GM19372 (cell line): ENCODE measurements at regions not wholly inside any gene's neighbourhood (a gene's known extent, or its start where the extent isn't known, plus 50 kb on each side); places are given as distances from the start of the nearest gene placed in this dataset.
"Not testable (repeated sequence)": the region's sequence is repeated elsewhere in the genome, so short reads cannot be mapped to it uniquely, and the experiment has no call there.

Experiments
- ATAC-seq: cut with Tn5 transposase; IDR thresholded peaks from one replicate; pipeline ENCODE4 v1.9.1; 2021; ENCODE audit warnings: mild to moderate bottlenecking, low read depth, moderate library complexity; ENCODE audit not compliant: unreplicated experiment

DNA sequence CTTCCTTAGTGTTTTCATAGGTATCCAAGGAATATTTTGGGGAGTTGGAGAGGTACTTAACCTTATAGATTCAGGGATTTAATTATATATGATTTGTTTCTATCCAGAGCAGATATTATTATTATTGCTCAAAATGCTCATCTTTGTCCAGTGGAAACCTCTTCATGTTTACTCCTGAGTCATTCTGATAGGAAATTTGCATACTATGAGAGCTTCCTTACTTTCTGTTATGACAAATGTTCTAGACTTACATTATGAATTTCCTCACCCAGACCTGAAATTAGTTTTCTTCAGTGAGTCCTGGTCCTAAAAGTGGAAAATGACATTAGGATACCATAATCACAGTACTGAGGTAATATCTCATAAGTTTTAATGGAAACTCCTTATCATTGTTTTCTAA, 57.5 kb upstream of the PLPPR5 start:
- no peak for ATAC-seq

GRCh38 chr1:99069146-99069545, 64.5 kb upstream of the PLPPR5 start:
- no peak for ATAC-seq

DNA sequence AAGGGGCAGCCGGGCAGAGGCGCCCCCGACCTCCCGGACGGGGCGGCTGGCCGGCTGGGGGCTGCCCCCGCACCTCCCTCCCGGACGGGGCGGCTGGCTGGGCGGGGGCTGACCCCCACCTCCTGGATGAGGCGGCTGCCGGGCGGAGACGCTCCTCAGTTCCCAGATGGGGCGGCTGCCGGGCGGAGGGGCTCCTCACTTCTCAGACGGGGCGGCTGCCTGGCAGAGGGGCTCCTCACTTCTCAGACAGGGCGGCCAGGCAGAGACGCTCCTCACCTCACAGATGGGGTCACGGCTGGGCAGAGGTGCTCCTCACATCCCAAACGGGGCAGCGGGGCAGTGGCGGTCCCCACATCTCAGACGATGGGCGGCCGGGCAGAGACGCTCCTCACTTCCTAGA, 73.9 kb upstream of the PLPPR5 start:
- not testable (repeated sequence) for ATAC-seq

- no peak for ATAC-seq
These were observed 77.7 kb upstream of the PLPPR5 start for GRCh38 chr1:99082366-99082765.

DNA sequence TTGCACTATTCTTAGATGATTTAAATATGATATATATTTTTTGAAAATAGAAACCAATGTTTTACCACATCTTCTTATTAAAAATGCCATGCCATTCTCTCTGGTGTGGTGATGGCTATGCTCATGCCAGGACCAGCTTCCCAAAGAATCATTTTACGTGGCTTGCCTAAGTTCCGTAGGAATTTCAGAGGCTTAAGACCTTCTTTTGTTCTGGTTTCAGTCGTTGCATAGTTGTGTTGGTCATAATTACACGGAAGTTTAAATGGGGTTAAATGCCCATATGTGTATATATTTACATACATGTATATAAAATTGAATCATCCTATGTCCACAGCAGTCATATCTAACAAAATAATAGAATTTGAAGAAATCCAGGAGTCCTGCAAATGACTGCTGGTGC, 78.7 kb upstream of the PLPPR5 start:
- no peak for ATAC-seq

DNA sequence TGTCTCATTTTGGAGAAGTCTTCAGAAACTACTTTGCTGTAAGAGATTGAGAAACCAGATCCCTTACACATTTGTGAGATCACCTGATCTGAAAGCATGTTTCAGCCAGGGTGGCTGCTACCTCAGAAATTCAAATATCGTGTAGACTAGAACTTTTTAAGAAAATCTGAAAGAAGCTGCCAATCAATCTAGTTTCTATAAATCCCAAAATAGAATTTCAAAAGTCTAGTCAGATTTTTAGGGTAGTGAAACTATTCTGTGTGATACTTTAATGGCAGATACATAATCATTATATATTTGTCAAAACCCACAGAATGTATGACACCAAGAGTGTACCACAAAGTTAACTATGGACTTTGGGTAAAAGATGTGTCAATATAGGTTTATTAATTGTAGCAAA, 79.9 kb upstream of the PLPPR5 start:
- ATAC-seq: no peak

- ATAC-seq: no peak
These were observed 81.4 kb upstream of the PLPPR5 start for GRCh38 chr1:99086057-99086456.

DNA sequence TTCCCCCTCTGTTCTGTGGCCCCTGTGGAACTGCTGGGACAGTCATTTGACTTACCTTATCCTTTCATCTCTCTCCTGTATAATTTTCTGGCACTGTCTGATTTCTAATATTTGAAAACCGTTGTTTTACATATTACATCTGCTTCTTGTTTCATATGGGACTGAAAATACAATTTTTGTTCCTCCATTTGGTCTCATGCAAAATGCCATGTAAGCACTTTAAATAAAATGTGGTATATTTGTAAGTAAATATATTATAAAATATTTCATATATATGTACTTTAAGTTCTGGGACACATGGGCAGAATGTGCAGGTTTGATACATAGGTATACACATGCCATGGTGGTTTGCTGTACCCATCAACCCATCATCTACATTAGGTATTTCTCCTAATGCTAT, 93.9 kb upstream of the PLPPR5 start:
- ATAC-seq: no peak

DNA sequence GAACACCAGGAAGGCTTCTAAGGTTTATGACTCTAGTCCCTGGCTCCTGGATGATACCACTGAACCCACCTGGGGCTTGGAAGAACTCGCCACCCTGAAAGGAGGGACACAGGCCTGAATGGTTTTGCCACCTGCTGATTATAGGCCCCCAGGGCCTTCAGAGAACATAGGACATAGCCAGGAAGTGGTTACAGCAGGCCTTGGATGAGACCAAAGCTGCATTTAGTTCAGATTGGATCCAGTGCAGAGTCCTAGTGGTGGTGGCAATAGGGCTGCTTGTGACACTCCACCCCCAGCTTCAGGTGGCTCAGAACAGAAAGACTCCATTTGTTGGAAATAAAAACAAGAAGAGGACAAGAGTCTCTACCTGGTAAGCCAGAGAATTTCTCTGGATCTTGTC, 101.6 kb upstream of the PLPPR5 start:
- no peak for ATAC-seq

- ATAC-seq: no peak
These were observed 103.0 kb upstream of the PLPPR5 start for GRCh38 chr1:99107680-99108079.

DNA sequence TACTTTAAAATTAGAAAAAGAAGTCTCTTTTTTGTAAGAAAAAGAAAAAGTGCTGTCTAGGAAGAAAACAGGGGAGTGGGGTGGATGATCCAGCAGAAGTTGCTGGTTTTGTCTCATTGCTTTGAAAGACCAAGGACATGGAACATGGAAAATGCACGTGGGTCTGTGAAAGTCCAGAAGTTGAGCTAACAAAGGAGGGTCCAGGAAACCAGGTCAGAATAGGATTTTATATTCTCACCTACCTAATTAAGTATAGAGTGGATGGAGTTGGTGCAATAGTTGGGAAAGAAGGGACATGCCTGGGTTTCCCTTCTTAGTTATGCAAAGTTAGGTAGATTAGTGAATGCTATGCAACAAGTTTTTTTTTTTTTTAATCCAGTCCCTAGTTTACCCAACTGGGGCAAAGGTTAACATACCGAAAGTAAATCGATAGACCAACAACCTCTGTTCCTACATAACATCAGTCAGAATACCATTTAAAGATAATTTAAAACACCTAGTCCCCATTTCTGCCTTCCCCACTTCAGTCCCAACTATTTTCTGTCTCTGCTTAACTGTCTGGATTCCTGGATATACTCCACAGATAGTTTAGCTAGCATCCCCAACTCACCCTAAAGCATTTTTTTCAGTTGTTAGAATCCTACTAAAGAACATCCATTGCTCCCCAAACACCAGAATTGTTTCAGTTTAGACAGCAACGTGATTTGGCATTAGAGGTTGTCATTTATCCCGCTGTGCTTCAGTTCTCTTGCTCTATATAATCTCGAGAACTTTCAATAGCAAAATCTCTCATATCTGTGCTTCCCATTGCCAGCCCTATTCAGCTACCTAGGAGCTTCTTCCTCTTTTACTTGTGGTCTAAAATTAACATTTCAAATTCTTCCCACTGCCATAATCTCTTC, 105.7 kb upstream of the PLPPR5 start:
- no peak for ATAC-seq

DNA sequence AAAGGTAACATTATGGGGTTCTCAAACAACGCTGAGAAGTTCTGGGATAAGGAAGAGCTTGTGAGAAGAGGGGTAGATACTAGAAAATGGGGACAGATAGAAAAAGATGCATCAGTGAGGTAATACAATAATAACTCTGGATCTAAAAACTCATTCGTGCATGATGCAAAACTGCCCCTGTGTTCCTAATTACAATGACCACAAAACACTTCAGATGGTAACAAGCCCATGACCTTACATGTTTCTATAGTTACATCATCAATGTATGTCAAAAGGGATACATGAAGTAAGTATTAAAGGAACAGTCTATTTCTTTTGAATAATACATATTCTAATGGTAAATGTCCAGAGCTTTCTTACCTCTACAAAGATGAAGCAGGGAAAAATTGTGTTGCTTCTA, 110.6 kb upstream of the PLPPR5 start:
- ATAC-seq: no peak

DNA sequence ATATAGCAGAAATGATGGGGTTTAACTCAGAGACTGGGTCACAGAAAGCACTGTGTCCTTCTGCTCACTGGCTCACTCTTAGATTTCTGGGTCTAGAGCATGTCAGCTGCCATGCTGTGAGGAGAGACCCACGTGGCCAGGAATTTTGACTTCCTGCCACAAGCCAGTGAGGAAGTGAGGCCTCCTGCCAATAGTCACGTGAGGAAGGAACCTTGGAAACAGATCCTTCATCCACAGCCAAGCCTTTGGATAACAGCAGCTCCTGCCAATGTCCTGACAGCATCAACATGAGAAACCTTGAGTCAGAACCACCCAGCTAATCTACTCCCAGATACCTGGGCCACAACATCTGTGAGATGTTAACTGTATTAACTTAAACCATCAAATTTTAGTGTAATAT, 114.5 kb upstream of the PLPPR5 start:
- ATAC-seq: no peak

DNA sequence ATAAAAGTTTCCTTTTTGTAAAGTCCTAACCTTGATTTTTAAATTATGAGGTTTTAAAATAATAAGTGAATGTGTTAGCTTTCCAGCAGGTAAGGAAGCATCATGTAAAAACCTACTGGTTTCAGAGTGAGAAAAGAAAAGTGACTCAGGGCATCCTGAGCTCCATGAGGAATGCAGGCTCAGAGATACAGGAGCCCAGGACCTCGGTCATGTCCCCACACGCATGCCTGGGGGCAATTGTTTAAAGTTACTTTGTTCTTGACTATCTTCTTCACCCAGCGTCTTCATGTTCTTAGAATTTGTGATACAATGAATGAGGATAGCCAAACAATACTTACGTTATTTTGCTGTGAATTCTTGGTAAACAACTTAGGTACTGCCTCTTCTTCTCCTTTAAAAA, 117.4 kb upstream of the PLPPR5 start:
- no peak for ATAC-seq

DNA sequence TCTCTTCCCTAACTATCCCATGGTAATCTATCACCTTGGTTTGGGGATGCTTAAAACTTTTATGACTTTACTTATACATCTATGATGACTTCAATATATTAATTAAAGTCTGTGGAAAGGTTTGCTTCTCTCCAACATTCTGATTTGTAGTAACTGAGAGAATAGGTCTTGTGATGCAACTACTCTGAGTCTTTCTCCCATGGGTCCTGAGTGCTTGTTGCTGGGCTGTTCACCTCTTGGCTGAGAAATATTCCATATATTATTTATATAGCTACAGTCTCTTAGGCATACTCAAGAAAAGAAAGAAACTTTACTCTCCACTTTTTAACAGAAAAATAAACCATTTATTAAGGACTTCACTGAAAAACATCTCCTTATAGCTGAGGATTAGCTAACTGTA, 119.3 kb upstream of the PLPPR5 start:
- no peak for ATAC-seq

DNA sequence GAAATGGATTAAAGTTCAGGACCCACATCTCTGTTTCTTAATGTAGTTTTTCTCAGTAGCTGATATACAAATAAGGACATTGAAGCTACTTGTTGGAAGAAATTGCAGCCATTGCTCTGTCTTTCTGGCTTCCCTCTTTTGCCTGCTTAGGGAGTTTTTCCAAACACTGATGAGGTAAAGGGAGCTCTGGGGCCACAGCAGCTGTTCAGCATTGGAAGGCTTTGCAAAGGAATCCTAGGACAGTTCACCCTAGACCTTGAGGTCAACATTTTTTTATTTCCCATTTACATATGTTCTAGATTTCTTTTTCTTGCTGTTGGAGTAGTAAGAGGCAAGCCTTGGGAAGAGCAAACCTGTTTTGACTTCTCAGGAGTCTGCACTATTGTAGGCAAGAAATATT, 126.9 kb upstream of the PLPPR5 start:
- no peak for ATAC-seq

- no peak for ATAC-seq
These were observed 129.3 kb upstream of the PLPPR5 start for GRCh38 chr1:99133756-99134500.

DNA sequence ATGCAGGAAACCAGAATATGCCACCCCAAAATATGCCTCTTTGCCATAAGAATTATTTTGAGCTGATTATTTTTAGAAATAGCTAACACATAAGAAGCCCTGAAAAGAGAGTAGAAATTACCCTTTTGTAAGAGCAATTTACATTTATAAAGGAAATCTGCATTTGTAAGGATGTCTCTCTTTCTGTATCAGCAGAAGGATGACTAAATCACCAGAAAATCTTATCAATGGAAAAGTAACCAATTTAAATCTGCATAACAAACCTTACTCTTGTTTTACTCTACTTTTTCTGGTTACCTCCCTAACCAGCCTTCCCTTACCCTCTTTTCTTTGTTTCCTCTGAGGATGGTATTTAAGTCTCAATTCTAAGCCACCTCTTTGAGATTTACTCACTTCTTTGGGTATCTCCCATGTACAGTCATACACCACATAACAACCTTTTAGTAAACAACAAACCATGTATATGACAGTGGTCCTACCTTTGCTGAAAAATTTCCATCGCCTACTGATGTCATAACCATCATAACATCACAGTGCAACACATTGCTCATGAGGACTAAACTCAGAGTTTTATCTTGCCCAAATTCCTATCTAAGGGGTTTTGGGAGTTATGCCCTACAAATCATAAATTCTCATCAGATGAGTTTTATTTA, 126.6 kb upstream of the PLPPR4 start:
- no peak for ATAC-seq

DNA sequence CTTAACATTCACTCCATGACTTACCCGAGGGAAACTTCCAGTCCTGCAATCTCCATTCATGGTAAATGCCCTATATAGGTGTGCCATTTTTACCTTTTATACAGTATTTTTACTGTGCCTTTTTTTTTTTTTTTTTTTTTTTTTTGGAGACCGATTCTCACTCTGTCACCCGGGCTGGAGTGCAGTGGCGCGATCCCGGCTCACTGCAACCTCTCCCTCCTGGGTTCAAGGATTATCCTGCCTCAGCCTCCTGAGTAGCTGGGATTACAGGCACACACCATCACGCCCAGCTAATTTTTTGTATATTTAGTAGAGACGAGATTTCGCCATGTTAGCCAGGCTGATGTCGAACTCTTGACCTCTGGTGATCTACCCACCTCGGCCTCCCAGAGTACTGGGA, 124.4 kb upstream of the PLPPR4 start:
- no peak for ATAC-seq

DNA sequence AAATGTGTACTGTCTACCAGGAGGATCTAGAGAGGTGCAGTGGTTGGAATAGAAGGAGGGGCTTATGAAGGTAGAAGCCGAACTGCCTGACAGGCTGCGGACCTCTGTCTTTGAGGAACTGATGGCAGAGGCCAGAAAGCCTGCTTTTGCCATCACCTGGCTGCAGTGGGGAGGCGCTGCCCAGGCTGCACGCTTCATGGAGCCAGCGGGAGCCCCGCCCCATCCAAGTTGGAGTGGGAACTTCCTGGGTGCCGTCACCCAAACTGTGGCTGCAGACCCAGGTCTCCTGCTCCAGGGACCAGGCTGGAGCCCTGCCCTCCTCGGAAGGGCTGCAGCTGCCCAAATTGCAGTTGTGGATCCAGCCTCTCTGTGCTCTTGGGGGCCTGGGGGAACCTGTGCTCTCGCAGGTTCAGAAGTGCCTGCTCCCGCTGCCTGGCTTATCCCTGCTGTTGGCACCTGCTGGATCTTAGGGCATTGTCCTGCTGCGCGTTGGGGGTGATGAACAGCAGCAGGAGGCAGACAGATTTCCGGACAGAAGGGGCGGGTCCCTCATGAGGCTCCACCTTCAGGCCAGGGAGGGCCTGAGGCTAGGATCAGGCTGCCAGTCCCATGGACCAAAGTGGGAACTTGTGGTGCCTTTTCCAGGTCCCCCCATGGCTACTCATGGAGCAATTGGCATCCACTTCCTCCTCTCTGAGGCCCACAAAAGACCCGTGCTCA, 118.0 kb upstream of the PLPPR4 start:
- no peak for ATAC-seq

- no peak for ATAC-seq
These were observed 114.3 kb upstream of the PLPPR4 start for GRCh38 chr1:99149952-99150351.
